GOT3 (cell line): ENCODE measurements at regions not wholly inside any gene's neighbourhood (a gene's known extent, or its start where the extent isn't known, plus 50 kb on each side); places are given as distances from the start of the nearest gene placed in this dataset.
"Not testable (repeated sequence)": the region's sequence is repeated elsewhere in the genome, so short reads cannot be mapped to it uniquely, and the experiment has no call there.

Experiments
- DNase-seq: peaks from one replicate; lab custom pipeline; 2025; ENCODE audit warnings: mixed read lengths; lab: John Stamatoyannopoulos, UW

GRCh38 chr2:81362468-81362867 lies 1057.9 kb upstream of the LRRTM1 start:
- not testable (repeated sequence) for DNase-seq

GRCh38 chr2:81355436-81355835 lies 1050.9 kb upstream of the LRRTM1 start:
- DNase-seq: no peak

DNA sequence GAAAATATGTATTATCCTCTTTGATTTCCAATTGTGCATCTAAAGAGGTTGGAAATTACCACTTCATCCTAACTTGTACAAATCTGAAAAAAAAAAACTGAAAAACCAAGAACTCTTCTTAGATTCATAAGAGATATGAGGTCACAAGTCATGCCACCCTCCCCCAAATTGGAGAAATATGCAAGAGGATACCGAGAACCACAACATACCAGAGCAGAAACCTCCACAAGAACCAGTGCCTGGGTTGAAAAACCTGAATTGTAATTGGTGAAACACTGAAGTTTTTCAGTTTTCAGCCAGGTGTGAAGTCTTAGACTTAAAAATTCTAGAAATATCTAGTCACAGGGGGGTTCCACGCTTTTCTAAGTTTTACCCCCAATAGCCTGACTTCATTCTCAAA lies 1029.5 kb upstream of the LRRTM1 start:
- no peak for DNase-seq

DNA sequence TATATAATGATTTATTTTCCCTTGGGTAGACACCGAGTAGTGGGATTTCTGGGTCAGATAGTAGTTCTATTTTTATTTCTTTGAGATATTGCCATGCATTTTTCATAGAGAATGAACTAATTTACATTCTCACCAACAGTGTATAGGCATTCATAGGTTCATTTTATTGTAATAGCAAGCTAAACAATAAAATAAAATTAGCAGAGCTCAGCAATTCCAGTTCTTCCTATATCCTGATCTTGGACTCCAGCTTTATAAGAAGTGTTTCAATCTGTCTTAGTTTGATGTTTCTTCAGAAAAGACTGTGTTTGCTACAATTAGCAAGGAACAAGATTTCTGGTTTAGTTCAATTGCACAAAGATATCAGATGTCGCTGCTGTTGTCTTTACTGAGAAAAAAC lies 1024.4 kb upstream of the LRRTM1 start:
- no peak for DNase-seq

- no peak for DNase-seq
Observed at GRCh38 chr2:81327911-81328310, 1023.4 kb upstream of the LRRTM1 start.

DNA sequence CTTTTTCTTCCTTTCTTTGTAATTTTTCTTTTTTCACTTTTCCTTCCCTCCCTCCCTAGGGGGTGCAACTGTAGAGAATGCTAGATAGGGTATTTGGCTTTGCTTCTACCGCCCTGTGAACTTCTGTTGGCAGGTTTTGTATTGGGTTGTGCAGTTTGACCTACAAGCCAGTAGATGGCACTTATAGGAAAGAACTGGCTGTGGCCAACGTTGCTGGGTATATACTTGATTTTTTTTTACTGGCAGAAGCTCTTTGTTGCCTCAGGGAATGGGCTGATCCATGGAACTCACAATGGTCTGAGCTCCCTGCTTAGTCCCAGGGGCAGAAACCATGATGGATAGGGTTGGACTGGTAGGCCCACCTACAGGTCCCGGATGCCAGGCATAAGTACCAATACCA lies 1019.5 kb upstream of the LRRTM1 start:
- no peak for DNase-seq

DNA sequence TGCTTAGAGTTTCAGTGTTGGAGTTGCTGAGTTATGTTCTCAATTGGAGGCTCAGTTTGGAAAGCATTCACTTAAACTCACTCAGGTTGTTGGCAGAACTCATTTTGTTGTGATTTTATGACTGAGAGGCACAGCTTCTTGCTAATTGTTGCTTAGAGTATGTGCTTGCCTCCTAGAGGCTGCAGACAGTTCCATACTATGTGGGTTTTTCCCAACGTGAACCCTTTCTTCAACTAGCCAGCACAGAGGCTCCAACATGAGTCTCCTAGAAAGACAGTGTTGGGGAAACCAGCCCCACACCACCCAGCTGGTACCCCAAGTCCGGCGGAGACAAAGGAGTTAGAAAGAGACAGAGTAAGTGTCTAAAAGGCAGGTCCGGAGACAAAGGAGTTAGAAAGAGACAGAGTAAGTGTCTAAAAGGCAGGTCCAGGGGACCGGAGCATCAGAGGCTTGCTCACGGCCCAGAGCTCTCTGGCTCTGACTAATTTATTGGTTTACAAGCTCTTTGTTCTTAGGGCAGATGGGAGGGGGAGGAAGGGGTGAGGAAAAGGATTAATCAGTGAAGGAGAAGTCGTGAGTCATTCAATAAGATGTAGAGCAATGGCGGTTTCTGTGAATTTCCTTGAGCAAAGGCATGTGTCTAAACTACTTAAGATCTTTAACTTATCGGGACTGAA lies 999.7 kb upstream of the LRRTM1 start:
- no peak for DNase-seq

DNA sequence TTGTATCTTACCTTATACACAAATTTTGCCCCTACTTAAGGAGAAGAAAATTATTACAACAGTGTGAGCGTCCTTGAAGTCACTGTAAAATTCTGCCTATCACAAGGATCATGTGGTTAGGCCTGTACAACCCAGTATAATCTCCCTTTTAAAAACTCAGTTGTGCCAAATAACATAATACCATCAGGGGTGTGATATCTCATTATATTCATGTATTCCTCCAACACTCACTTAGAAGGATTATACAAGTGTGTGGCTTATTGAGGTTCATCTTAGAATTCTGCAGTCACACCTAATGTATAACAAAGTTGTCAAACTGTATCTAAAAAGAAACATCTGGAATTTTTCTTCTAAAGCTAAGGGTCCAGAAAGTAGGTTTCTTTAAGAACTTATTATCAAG lies 998.8 kb upstream of the LRRTM1 start:
- DNase-seq: no peak

DNA sequence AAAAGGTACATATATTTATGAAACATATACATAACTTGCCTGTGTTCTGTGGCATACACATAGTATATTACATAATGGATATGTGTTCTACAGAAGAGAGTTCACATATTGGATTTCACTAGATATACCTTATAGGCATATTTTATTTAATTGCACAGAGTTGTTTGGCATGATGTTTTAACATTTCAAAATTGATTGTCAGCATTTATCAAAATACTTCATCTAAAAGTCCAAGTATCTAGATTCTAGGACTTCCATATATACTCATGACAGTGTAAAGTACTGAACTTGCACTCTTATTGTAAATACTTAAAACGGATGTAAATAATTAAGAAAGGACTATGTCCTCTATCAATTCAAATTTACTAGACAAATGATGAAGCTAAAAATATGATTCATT lies 995.3 kb upstream of the LRRTM1 start:
- DNase-seq: no peak

DNA sequence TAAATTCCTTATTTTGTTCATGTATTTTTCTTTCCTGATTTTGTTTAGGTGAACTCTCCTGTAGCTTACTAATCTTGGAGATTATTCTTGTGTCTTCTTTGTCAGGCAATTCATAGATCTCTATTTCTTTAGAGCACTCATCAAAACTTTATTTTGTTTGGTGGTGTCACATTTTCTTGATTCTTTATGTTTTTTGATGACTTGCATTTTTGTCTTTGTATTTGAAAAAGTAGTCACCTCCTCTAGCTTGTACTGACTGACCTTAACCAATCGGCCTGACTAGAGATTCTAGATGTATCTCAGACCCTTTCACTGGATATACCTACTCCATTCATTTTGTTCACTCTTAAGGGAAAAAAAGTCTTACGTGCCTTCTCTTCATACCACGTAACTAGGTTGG lies 986.3 kb upstream of the LRRTM1 start:
- no peak for DNase-seq

GRCh38 chr2:81283081-81283480 lies 978.5 kb upstream of the LRRTM1 start:
- no peak for DNase-seq

- no peak for DNase-seq
Observed at GRCh38 chr2:81282151-81282769, 977.7 kb upstream of the LRRTM1 start.

- DNase-seq: no peak
Observed at GRCh38 chr2:81276595-81276994, 972.0 kb upstream of the LRRTM1 start.

DNA sequence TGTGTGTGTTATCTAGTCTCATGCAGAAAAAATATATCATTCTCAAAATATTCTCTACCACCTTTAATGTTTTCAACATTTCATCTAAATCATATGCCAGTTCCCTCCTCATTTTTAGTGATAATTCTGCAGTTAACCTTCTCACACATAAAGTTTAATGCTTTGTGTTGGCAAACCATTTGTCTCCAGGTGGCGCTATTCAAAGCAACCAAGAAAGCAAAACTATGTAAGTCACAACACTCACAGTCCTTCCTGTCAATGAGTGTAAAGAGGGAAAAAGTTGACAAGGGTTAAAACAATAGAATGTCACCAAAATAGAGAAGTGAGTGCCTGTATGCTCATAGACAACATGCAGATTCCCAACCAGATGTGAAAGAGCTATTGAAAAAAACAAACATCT lies 961.6 kb upstream of the LRRTM1 start:
- DNase-seq: no peak

GRCh38 chr2:81263989-81264388 lies 959.4 kb upstream of the LRRTM1 start:
- no peak for DNase-seq

GRCh38 chr2:81260320-81260719 lies 955.8 kb upstream of the LRRTM1 start:
- DNase-seq: no peak

GRCh38 chr2:81250270-81250669 lies 945.7 kb upstream of the LRRTM1 start:
- DNase-seq: no peak

GRCh38 chr2:81249152-81249551 lies 944.6 kb upstream of the LRRTM1 start:
- no peak for DNase-seq

- DNase-seq: no peak
Observed at GRCh38 chr2:81247648-81248047, 943.1 kb upstream of the LRRTM1 start.

DNA sequence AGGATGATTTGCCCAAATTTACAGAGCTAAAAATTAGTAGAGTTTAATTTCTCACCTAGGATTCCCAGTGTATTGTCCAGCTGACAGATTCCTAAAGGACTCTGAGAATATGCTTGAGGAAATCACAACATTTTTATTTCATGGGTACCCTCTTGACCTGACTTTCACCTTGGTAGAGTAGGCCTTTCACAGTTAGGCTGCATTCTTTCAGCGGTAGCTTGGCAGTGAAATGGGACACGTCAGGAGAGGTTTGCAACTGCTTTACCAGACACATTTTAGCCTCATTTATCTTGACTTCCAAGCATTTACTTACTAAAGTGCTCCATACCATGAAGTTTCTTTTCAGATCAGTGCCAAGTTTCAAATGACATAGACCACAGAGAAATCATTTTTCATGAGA lies 937.9 kb upstream of the LRRTM1 start:
- DNase-seq: no peak

DNA sequence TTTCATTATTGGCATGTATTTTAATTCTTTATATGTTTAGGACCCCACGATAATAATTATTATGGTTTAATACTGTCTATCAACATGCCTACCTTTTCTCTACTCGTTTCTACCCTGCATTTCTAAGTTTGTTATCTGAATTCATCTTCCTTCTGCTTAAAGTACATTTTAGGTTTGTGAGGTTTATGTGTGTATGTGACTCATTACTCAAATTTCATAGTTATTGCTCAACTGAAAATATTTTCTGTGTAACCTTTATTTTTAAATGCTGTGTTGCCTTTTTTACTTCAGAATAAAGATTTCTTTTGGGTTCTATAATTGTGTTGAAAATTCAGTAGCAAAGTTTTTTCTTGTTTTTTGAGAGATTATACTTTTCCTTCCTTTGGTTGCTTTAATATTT lies 933.9 kb upstream of the LRRTM1 start:
- DNase-seq: no peak

DNA sequence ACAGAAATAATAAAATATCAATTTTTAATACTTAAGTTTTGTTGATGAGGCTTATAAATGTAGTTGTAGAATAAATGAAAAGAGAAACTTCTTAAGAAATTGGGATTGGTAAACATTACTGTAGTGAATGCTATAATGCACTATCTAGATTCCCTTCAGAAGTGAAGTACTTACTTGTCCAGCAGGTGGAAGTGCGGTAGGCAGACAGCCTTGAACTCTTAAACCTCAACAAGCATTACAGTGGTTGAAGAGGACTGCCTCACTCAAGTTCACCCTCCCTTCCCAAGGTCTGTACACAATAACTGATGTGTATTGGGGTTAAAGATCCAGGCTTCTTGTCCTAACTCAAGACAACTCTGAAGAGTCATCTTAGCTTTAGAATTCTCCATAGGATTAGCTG lies 931.0 kb upstream of the LRRTM1 start:
- DNase-seq: no peak

- DNase-seq: no peak
Observed at GRCh38 chr2:81234711-81235110, 930.2 kb upstream of the LRRTM1 start.

DNA sequence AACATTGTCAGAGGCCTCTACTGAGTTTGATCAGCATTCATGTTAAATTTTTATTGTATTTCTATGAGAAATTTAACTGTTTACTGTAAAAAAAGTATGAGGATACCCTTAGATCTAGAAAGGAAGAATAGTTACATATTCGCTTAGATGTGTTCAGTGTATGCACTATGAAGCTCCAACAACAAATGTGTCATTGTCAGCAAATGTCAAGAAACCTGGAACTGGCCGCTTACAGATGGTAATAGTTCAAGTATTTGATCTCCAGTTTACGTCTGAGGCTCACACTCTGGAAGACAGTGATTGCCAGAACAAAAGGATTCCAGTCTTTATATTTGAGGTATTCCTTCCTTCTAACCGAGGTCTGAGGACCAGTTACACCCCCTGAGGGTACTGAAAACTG lies 921.2 kb upstream of the LRRTM1 start:
- DNase-seq: no peak
